ENCODE measurements at regions not wholly inside any gene's neighbourhood (a gene's known extent, or its start where the extent isn't known, plus 50 kb on each side); places are given as distances from the start of the nearest gene placed in this dataset.

- no peak overlapping the region for H3K9ac ChIP-seq
- no peak for DNase-seq
- no peak overlapping the region for H3K4me3 ChIP-seq (ENCODE audit: low read depth in 2 of 2, low read length in 1 of 2)
- ChIA-PET POLR2A (no interaction called here), CTCF (interaction anchor here (2.1 kb wide), 1 partner anchor 432 kb away, joined by 6 read pairs; no protein-coding TSS in a partner anchor)
- H3F3A ChIP-seq (replicated peaks; ENCODE audit: insufficient read depth) = no peaks in the 10 kb centered on the region
- no peaks in the 10 kb centered on the region for H3K27me3 ChIP-seq (ENCODE audit: insufficient read depth)
- H3K79me2 ChIP-seq (ENCODE audit: insufficient read depth) = no peaks in the 10 kb centered on the region
- peaks cover 10 to 31% of the 10 kb centered on the region in 2 experiments; a peak in 3 of 4 replicates for H3K4me1 ChIP-seq (ENCODE audit: control insufficient read depth in 1 of 2, insufficient read depth in 2 of 2, low read depth in 1 of 2, low read length in 1 of 2)
- no peaks in the 10 kb centered on the region for H3K36me3 ChIP-seq (replicated peaks in 1 of 2; ENCODE audit: control insufficient read depth in 1 of 2, insufficient read depth in 2 of 2, low read length in 1 of 2)
- H3K27ac ChIP-seq (ENCODE audit: low read depth in 2 of 2, low read length in 1 of 2) = peak overlapping the region in 1 of 2 experiments; percentile 74; a peak in 2 of 4 replicates
- H4K20me1 ChIP-seq (ENCODE audit: insufficient read depth) = no peaks in the 10 kb centered on the region
- no peaks in the 10 kb centered on the region for H3K9me2 ChIP-seq
- WGBS (ENCODE audit: low lambda C conversion rate) = 48% methylated on average over 5 of the region's 5 CpGs
- H3K9me3 ChIP-seq = no peaks in the 10 kb centered on the region
- no peak overlapping the region for H2AFZ ChIP-seq (ENCODE audit: low read depth)
- H3K4me2 ChIP-seq = no peak overlapping the region
- TF ChIP-seq RCOR1 (IDR thresholded peaks at IDR 0.05; ENCODE audit: low read length) = 0 out of 2 replicates have a peak, but pooled peaks have one; percentile 54
- TF ChIP-seq, protein P1, sequence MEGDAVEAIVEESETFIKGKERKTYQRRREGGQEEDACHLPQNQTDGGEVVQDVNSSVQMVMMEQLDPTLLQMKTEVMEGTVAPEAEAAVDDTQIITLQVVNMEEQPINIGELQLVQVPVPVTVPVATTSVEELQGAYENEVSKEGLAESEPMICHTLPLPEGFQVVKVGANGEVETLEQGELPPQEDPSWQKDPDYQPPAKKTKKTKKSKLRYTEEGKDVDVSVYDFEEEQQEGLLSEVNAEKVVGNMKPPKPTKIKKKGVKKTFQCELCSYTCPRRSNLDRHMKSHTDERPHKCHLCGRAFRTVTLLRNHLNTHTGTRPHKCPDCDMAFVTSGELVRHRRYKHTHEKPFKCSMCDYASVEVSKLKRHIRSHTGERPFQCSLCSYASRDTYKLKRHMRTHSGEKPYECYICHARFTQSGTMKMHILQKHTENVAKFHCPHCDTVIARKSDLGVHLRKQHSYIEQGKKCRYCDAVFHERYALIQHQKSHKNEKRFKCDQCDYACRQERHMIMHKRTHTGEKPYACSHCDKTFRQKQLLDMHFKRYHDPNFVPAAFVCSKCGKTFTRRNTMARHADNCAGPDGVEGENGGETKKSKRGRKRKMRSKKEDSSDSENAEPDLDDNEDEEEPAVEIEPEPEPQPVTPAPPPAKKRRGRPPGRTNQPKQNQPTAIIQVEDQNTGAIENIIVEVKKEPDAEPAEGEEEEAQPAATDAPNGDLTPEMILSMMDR (IDR thresholded peaks at IDR 0.05) = no peak
- TF ChIP-seq, protein P2, sequence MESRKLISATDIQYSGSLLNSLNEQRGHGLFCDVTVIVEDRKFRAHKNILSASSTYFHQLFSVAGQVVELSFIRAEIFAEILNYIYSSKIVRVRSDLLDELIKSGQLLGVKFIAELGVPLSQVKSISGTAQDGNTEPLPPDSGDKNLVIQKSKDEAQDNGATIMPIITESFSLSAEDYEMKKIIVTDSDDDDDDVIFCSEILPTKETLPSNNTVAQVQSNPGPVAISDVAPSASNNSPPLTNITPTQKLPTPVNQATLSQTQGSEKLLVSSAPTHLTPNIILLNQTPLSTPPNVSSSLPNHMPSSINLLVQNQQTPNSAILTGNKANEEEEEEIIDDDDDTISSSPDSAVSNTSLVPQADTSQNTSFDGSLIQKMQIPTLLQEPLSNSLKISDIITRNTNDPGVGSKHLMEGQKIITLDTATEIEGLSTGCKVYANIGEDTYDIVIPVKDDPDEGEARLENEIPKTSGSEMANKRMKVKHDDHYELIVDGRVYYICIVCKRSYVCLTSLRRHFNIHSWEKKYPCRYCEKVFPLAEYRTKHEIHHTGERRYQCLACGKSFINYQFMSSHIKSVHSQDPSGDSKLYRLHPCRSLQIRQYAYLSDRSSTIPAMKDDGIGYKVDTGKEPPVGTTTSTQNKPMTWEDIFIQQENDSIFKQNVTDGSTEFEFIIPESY (IDR thresholded peaks at IDR 0.05; ENCODE audit: borderline replicate concordance, low read depth) = no peak
- TF ChIP-seq GATA2 (CRISPR knock-in tag; IDR thresholded peaks at IDR 0.05) = peak; percentile 36; the same call in 1 of the 2 replicates
- no peak for TF ChIP-seq NFIC (IDR thresholded peaks at IDR 0.05; ENCODE audit: borderline replicate concordance)
- peak in 1 of 2 experiments; percentile 28; a peak in 1 of 4 replicates for TF ChIP-seq EP300 (IDR thresholded peaks at IDR 0.05; ENCODE audit: borderline replicate concordance in 1 of 2, low read depth in 1 of 2, low read length in 1 of 2)
Observed at GRCh38 chr2:207413376-207413907, 116.3 kb upstream of the CREB1 start.

GRCh38 chr2:207416111-207416510, 113.7 kb upstream of the CREB1 start:
- H2AFZ ChIP-seq (ENCODE audit: low read depth) = no peak overlapping the region
- CTCF ChIA-PET = no interaction called here
- no peak for TF ChIP-seq NRF1 (IDR thresholded peaks at IDR 0.05; ENCODE audit: low read depth, low read length)
- TF ChIP-seq MAX (IDR thresholded peaks at IDR 0.05; ENCODE audit: low read depth) = no peak
- no peak for TF ChIP-seq USF1 (IDR thresholded peaks at IDR 0.05; ENCODE audit: borderline replicate concordance, low read depth)
- TF ChIP-seq SIN3A (IDR thresholded peaks at IDR 0.05; ENCODE audit: borderline replicate concordance, low read depth, low read length) = no peak
- TF ChIP-seq MEF2A (IDR thresholded peaks at IDR 0.05; ENCODE audit: borderline replicate concordance, low read depth) = no peak
- H3K9me2 ChIP-seq = no peaks in the 10 kb centered on the region
- peaks cover 5 to 37% of the 10 kb centered on the region in 2 experiments; a peak in 3 of 4 replicates for H3K4me1 ChIP-seq (ENCODE audit: control insufficient read depth in 1 of 2, insufficient read depth in 2 of 2, low read depth in 1 of 2, low read length in 1 of 2)
- 85% methylated on average over 3 of the region's 3 CpGs for WGBS (ENCODE audit: low lambda C conversion rate)
- H3K27me3 ChIP-seq (ENCODE audit: insufficient read depth) = no peaks in the 10 kb centered on the region
- H3K79me2 ChIP-seq (ENCODE audit: insufficient read depth) = no peaks in the 10 kb centered on the region
- DNase-seq = no peak
- H3K27ac ChIP-seq (ENCODE audit: low read depth in 2 of 2, low read length in 1 of 2) = no peak overlapping the region; a peak in 1 of 4 replicates
- H3K9ac ChIP-seq = no peak overlapping the region
- POLR2A ChIA-PET = no interaction called here
- no peak overlapping the region for H3K4me3 ChIP-seq (ENCODE audit: low read depth in 2 of 2, low read length in 1 of 2)
- H3K36me3 ChIP-seq (replicated peaks in 1 of 2; ENCODE audit: control insufficient read depth in 1 of 2, insufficient read depth in 2 of 2, low read length in 1 of 2) = no peaks in the 10 kb centered on the region
- H4K20me1 ChIP-seq (ENCODE audit: insufficient read depth) = no peaks in the 10 kb centered on the region
- no peaks in the 10 kb centered on the region for H3F3A ChIP-seq (replicated peaks; ENCODE audit: insufficient read depth)
- H3K4me2 ChIP-seq = no peak overlapping the region
- no peaks in the 10 kb centered on the region for H3K9me3 ChIP-seq
